K562 (cell line): ENCODE measurements at regions not wholly inside any gene's neighbourhood (a gene's known extent, or its start where the extent isn't known, plus 50 kb on each side); places are given as distances from the start of the nearest gene placed in this dataset.

Experiments
- ATAC-seq: fragments of 200-7000 bp; cut with Tn5 transposase; 3 replicates; pipeline ENCODE4 v1.9.1; 2020; ENCODE audit warnings: moderate library complexity
- BruUV-seq: library from RNA; stranded (reverse); fragments of 400-500 nt; replicated peaks from 2 replicates; lab custom pipeline; 2021; lab: Mats Ljungman, UMichigan
- CTCF ChIA-PET: fragments of 300-600 bp; formaldehyde crosslinking; extraction: SDS; loops from one replicate; lab custom pipeline; 2021; ENCODE audit warnings: low intra/inter-chr PET ratio; lab: Yijun Ruan, JAX
- POLR2A ChIA-PET: fragments of 300-600, 350-650 bp; sonication (Branson Sonifier 250); formaldehyde crosslinking; extraction: SDS; loops from one replicate; lab custom pipeline; 2021; ENCODE audit warnings: antibody characterized with exemption, inconsistent platforms; lab: Yijun Ruan, JAX
- DNase-seq, 4 experiments: peaks; one replicate each; pipeline versions ENCODE4 v3.0.0 to v3.0.0-alpha.2; 2011 to 2018; ENCODE audit warnings: low spot score in 3 of 4, mixed read lengths in 3 of 4; ENCODE audit errors: extremely low read depth in 1 of 4
- FAIRE-seq: peaks from 2 replicates; lab custom pipeline; 2011; peaks lifted over from hg19 to GRCh38; lab: Jason Lieb, UNC
- H2AFZ ChIP-seq: 2 replicates; pipeline ENCODE4 v1.6.0; 2011; ENCODE audit warnings: low read depth, low read length, control low read depth, inconsistent platforms
- H3K27ac ChIP-seq: fragments of 200-600 bp; 3 replicates; pipeline ENCODE4 v1.8.0; 2011; ENCODE audit warnings: low read depth, mild to moderate bottlenecking, control low read depth, inconsistent platforms, low read length, moderate library complexity, mixed read lengths; ENCODE audit errors: extremely low read depth
- H3K27me3 ChIP-seq, 2 experiments: fragments of 300-600 bp in 1 of 2; 2 replicates in 1 of 2; 3 replicates in 1 of 2; pipeline versions ENCODE4 v1.6.0 to v1.8.0; 2011; ENCODE audit warnings: inconsistent platforms in 2 of 2, low read length in 2 of 2, mild to moderate bottlenecking in 1 of 2, mixed read lengths in 1 of 2, moderate library complexity in 1 of 2; ENCODE audit not compliant: control insufficient read depth in 2 of 2, insufficient read depth in 2 of 2
- H3K36me3 ChIP-seq: fragments of 300-600 bp; 3 replicates; pipeline ENCODE4 v1.8.0; 2011; ENCODE audit warnings: mild to moderate bottlenecking, low read length, inconsistent platforms; ENCODE audit not compliant: control insufficient read depth, insufficient read depth
- H3K4me1 ChIP-seq, 2 experiments: fragments of 200-600 bp in 1 of 2; replicated peaks in 1 of 2; 2 replicates in 1 of 2; 3 replicates in 1 of 2; pipeline versions ENCODE4 v1.5.1 to v1.8.0; 2011; ENCODE audit warnings: inconsistent platforms in 2 of 2, low read length in 2 of 2, mild to moderate bottlenecking in 1 of 2, mixed read lengths in 1 of 2, moderate library complexity in 1 of 2; ENCODE audit not compliant: control insufficient read depth in 2 of 2, insufficient read depth in 2 of 2
- H3K4me2 ChIP-seq: 2 replicates; pipeline ENCODE4 v1.6.1; 2011; ENCODE audit warnings: low read length, control low read depth, inconsistent platforms, mixed read lengths; ENCODE audit not compliant: insufficient read depth
- H3K4me3 ChIP-seq: fragments of 200-600 bp; sonication (generic), shearing (Covaris generic); 2 replicates; pipeline ENCODE4 v1.5.1; 2016; ENCODE audit warnings: control low read depth, inconsistent platforms
- H3K79me2 ChIP-seq: fragments of 200-600 bp; 3 replicates; pipeline ENCODE4 v1.8.0; 2011; ENCODE audit warnings: low read length, inconsistent platforms; ENCODE audit not compliant: control insufficient read depth, insufficient read depth
- H3K9ac ChIP-seq, 2 experiments: 2 replicates each; pipeline versions ENCODE4 v1.6.0 to v1.6.1; 2011; ENCODE audit warnings: low read depth in 2 of 2, low read length in 2 of 2, control low read depth in 1 of 2, inconsistent platforms in 1 of 2, mild to moderate bottlenecking in 1 of 2, mixed read lengths in 1 of 2; ENCODE audit not compliant: insufficient read depth in 1 of 2
- H3K9me1 ChIP-seq: one replicate; pipeline ENCODE4 v1.6.0; 2011; ENCODE audit warnings: inconsistent platforms, mild to moderate bottlenecking, low read length, moderate library complexity; ENCODE audit not compliant: control insufficient read depth, insufficient read depth
- H3K9me3 ChIP-seq: replicated peaks from 2 replicates; pipeline ENCODE4 v1.5.1; 2011; ENCODE audit warnings: low read depth, low read length, inconsistent platforms; ENCODE audit not compliant: control insufficient read depth, insufficient read depth
- H4K20me1 ChIP-seq: replicated peaks from 2 replicates; pipeline ENCODE4 v1.6.1; 2011; ENCODE audit warnings: low read length, inconsistent platforms, mixed read lengths; ENCODE audit not compliant: control insufficient read depth, insufficient read depth
- CBFA2T3 ChIP-seq: fragments of 450-650 bp; IDR thresholded peaks from 2 replicates; pipeline ENCODE4 v1.6.1; 2017
- CHD2 ChIP-seq: IDR thresholded peaks from 2 replicates; pipeline ENCODE4 v1.6.1; 2011; ENCODE audit warnings: low read depth, low read length
- ETV5 ChIP-seq: sonication (generic); formaldehyde crosslinking; IDR thresholded peaks from 2 replicates; pipeline ENCODE4 v1.4.0; 2020; ENCODE audit warnings: low read depth, mild to moderate bottlenecking, missing genetic modification reagents
- FUS ChIP-seq: fragments of 200-400 bp; formaldehyde crosslinking; optimal IDR thresholded peaks from 2 replicates; pipeline ENCODE3; 2017; ENCODE audit warnings: low read depth, low read length
- HLTF ChIP-seq: fragments of 450-650 bp; IDR thresholded peaks from 2 replicates; pipeline ENCODE4 v1.6.1; 2016
- HSF4 ChIP-seq: fragments of 250-450 bp; sonication (Bioruptor Pico); IDR thresholded peaks from 2 replicates; pipeline ENCODE4 v2.1.2; 2022; ENCODE audit warnings: mild to moderate bottlenecking, moderate library complexity, borderline replicate concordance
- MAX ChIP-seq: sonication (generic); formaldehyde crosslinking; IDR thresholded peaks from 2 replicates; pipeline ENCODE4 v1.9.0; 2022; ENCODE audit warnings: mild to moderate bottlenecking, missing genetic modification reagents
- POLR3G ChIP-seq: IDR thresholded peaks from 2 replicates; pipeline ENCODE4 v1.6.1; 2011; ENCODE audit not compliant: insufficient read length, insufficient replicate concordance; ENCODE audit errors: extremely low read depth
- PPARD ChIP-seq: fragments of 250-450 bp; sonication (Bioruptor Pico); IDR thresholded peaks from 2 replicates; pipeline ENCODE4 v1.8.0; 2022; ENCODE audit warnings: inconsistent platforms, mild to moderate bottlenecking, moderate library complexity
- PTRF ChIP-seq: fragments of 450-650 bp; IDR thresholded peaks from 2 replicates; pipeline ENCODE4 v1.6.1; 2016; ENCODE audit warnings: mild to moderate bottlenecking, missing genetic modification characterization, missing compliant biosample characterization
- TARDBP ChIP-seq: fragments of 450-650 bp; IDR thresholded peaks from 2 replicates; pipeline ENCODE4 v1.6.1; 2016
- ZFP36 ChIP-seq: fragments of 150-350 bp; IDR thresholded peaks from 2 replicates; pipeline ENCODE4 v1.6.1; 2018; ENCODE audit warnings: low read length, low read depth; ENCODE audit not compliant: partially characterized antibody
- ZNF184 ChIP-seq: sonication (generic); formaldehyde crosslinking; IDR thresholded peaks from 2 replicates; pipeline ENCODE4 v1.5.0; 2020; ENCODE audit warnings: missing genetic modification reagents
- ZZZ3 ChIP-seq: fragments of 450-650 bp; IDR thresholded peaks from 2 replicates; pipeline ENCODE4 v1.6.1; 2016; ENCODE audit warnings: antibody characterized with exemption, mild to moderate bottlenecking, moderate library complexity
- WGBS: fragments of 100-300 bp; shearing (Covaris generic); methylation state at CpG from one replicate; pipeline ENCODE4 v1.1.6; 2016; ENCODE audit warnings: low coverage, mixed read lengths; ENCODE audit not compliant: insufficient coverage; ENCODE audit errors: missing lambda C conversion rate; 5-methylcytosine and 5-hydroxymethylcytosine counted together
- in situ Hi-C: fragments of 300-500 bp; cut with MboI; formaldehyde crosslinking; loops from 4 replicates; pipeline ENCODE4 v1.15.0; 2018; ENCODE audit warnings: inconsistent platforms, mixed read lengths
- intact Hi-C: fragments of 100-400 bp; cut with micrococcal nuclease; formaldehyde crosslinking; loops from 2 replicates; pipeline ENCODE4 v1.14.2; 2022

GRCh38 chrX:144715337-144715736 lies 532.0 kb upstream of the SPANXN1 start:
- Histone ChIP-seq H3K4me1 (no peaks in the 10 kb centered on the region), H3K4me2 (no peak overlapping the region), H3K9me3 (no peaks in the 10 kb centered on the region), H3K27me3 (no peaks in the 10 kb centered on the region), H3K4me3 (no peak overlapping the region), H4K20me1 (no peaks in the 10 kb centered on the region), H3K9me1 (no peaks in the 10 kb centered on the region), H2AFZ (no peak overlapping the region), H3K36me3 (no peaks in the 10 kb centered on the region), H3K9ac (no peak overlapping the region), H3K27ac (no peak overlapping the region), H3K79me2 (no peaks in the 10 kb centered on the region)
- BruUV-seq: no TSS peak
- CTCF ChIA-PET: no interaction called here
- no peak for TF ChIP-seq ZNF184 (CRISPR knock-in tag)
- TF ChIP-seq ETV5 (CRISPR knock-in tag): no peak
- no peak for TF ChIP-seq PPARD (CRISPR knock-in tag)
- no peak for TF ChIP-seq MAX
- TF ChIP-seq CBFA2T3: no peak
- TF ChIP-seq ZZZ3: no peak
- TF ChIP-seq PTRF (tag): no peak
- TF ChIP-seq FUS: no peak
- no peak for TF ChIP-seq HLTF
- no peak for TF ChIP-seq HSF4
- no peak for TF ChIP-seq POLR3G
- TF ChIP-seq TARDBP: no peak
- no peak for TF ChIP-seq ZFP36
- TF ChIP-seq CHD2: no peak
- in situ Hi-C loops (no loop called here), intact Hi-C loops (no loop called here)
- DNase-seq (no peak), ATAC-seq (no peak), FAIRE-seq (no peak)
- WGBS: 0% methylated on average over 5 of the region's 5 CpGs
- POLR2A ChIA-PET: no interaction called here
